T-helper 2 cell treated with Interferon-gamma antibody and Interleukin-4, amounts not matched to agents 5 μg/mL and 100 μg/mL, for 36 hours (primary cell): ENCODE measurements at regions not wholly inside any gene's neighbourhood (a gene's known extent, or its start where the extent isn't known, plus 50 kb on each side); places are given as distances from the start of the nearest gene placed in this dataset.

ENCODE experiments used
- DNase-seq: peaks from one replicate; pipeline ENCODE4 v3.0.0; 2021; ENCODE audit warnings: low spot score
- H3K27ac Mint-ChIP-seq: one replicate; pipeline ENCODE4 v1.8.0; 2021; ENCODE audit warnings: mild to moderate bottlenecking, mixed read lengths
- H3K27me3 Mint-ChIP-seq: one replicate; pipeline ENCODE4 v1.8.0; 2021; ENCODE audit warnings: low read depth, mixed read lengths
- H3K36me3 Mint-ChIP-seq: one replicate; pipeline ENCODE4 v1.8.0; 2021; ENCODE audit warnings: low read depth, mixed read lengths
- H3K4me1 Mint-ChIP-seq: one replicate; pipeline ENCODE4 v1.8.0; 2021; ENCODE audit warnings: low read depth, mixed read lengths
- H3K4me3 Mint-ChIP-seq: one replicate; pipeline ENCODE4 v1.8.0; 2022; ENCODE audit warnings: mild to moderate bottlenecking, moderate library complexity, mixed read lengths
- H3K9me3 Mint-ChIP-seq: one replicate; pipeline ENCODE4 v1.8.0; 2021; ENCODE audit warnings: mixed read lengths

- DNase-seq = no peak
- H3K27me3 Mint-ChIP-seq = no peaks in the 10 kb centered on the region
- H3K4me3 Mint-ChIP-seq = no peak overlapping the region
- no peak overlapping the region for H3K27ac Mint-ChIP-seq
- H3K9me3 Mint-ChIP-seq = no peaks in the 10 kb centered on the region
- H3K4me1 Mint-ChIP-seq = no peaks in the 10 kb centered on the region
- H3K36me3 Mint-ChIP-seq = no peaks in the 10 kb centered on the region
Observed at GRCh38 chr20:41888434-41888833, 270.3 kb upstream of the CHD6 start.

- no peaks in the 10 kb centered on the region for H3K9me3 Mint-ChIP-seq
- no peaks in the 10 kb centered on the region for H3K36me3 Mint-ChIP-seq
- no peak for DNase-seq
- H3K27ac Mint-ChIP-seq = no peak overlapping the region
- H3K4me1 Mint-ChIP-seq = no peaks in the 10 kb centered on the region
- H3K4me3 Mint-ChIP-seq = no peak overlapping the region
- no peaks in the 10 kb centered on the region for H3K27me3 Mint-ChIP-seq
Observed at GRCh38 chr20:41887500-41887899, 269.3 kb upstream of the CHD6 start.

GRCh38 chr20:41881466-41882046, 263.4 kb upstream of the CHD6 start:
- H3K27ac Mint-ChIP-seq = no peak overlapping the region
- H3K4me1 Mint-ChIP-seq = no peaks in the 10 kb centered on the region
- no peak for DNase-seq
- no peaks in the 10 kb centered on the region for H3K9me3 Mint-ChIP-seq
- H3K4me3 Mint-ChIP-seq = no peak overlapping the region
- no peaks in the 10 kb centered on the region for H3K36me3 Mint-ChIP-seq
- no peaks in the 10 kb centered on the region for H3K27me3 Mint-ChIP-seq

DNA sequence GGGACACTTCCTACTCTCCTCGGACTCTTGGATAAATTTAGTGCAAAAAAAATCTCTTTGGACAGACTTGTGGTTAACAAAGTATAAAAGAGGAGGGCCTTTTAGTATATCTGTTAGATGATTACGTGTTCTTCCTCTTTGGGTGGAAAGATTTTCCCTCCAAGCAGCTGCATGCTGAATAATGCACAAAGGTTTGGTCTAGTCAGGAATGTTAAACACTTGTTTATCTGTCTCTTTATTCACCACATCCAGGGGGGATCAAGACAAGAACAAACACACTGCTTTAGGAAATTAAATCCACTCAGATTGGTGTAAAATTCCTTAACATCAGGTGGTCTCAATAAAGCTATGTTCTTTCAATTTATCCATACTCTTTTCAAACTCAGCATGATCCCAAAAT, 260.9 kb upstream of the CHD6 start:
- no peaks in the 10 kb centered on the region for H3K27me3 Mint-ChIP-seq
- no peaks in the 10 kb centered on the region for H3K9me3 Mint-ChIP-seq
- no peaks in the 10 kb centered on the region for H3K4me1 Mint-ChIP-seq
- H3K4me3 Mint-ChIP-seq = no peak overlapping the region
- no peaks in the 10 kb centered on the region for H3K36me3 Mint-ChIP-seq
- DNase-seq = no peak
- no peak overlapping the region for H3K27ac Mint-ChIP-seq

DNA sequence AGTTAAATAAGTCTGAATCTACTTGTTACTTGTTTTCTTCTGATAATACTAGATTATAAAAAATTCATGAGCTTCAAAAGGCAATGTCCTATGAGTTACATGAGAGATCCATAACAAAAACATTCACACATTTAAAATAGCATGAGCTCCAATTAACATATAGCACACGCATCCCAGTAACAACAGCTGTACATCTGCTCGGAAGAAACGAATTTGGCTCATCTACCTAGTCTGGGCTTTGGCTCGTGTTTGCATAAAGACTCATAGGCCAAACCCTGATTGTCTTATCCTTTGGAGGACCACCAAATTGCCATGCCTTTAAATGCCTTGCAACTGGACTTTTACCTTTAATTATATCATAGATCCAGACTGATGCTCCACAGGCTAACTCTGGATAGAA, 259.7 kb upstream of the CHD6 start:
- H3K4me1 Mint-ChIP-seq = no peaks in the 10 kb centered on the region

GRCh38 chr20:41874658-41875057, 256.5 kb upstream of the CHD6 start:
- DNase-seq = no peak
- H3K27ac Mint-ChIP-seq = no peak overlapping the region
- H3K27me3 Mint-ChIP-seq = no peaks in the 10 kb centered on the region
- H3K4me3 Mint-ChIP-seq = no peak overlapping the region
- no peaks in the 10 kb centered on the region for H3K36me3 Mint-ChIP-seq
- H3K4me1 Mint-ChIP-seq = no peaks in the 10 kb centered on the region
- H3K9me3 Mint-ChIP-seq = no peaks in the 10 kb centered on the region

More for the DNA sequence above, 259.7 kb upstream of the CHD6 start:
- no peak overlapping the region for H3K4me3 Mint-ChIP-seq
- no peak for DNase-seq
- no peaks in the 10 kb centered on the region for H3K27me3 Mint-ChIP-seq
- no peak overlapping the region for H3K27ac Mint-ChIP-seq
- H3K9me3 Mint-ChIP-seq = no peaks in the 10 kb centered on the region
- H3K36me3 Mint-ChIP-seq = no peaks in the 10 kb centered on the region

DNA sequence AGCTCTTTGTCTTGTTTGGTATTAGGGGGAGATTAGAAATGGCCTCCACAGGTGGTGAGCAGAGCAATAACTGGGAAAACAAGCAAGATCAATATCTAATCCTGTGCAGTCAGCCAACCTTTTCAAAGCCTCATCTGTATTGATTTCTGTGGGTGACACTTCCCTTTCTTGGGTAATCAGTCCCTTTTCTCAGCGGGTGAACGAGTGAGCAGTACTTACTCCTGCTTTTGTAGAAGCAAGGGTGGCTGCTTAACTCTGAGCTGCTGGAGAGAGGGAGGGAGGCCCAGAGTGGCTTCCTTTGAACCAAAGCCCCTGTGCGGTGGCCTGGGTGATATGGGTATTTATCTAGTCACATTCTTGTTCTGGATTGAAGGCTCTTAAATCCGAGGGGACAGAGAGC, 254.8 kb upstream of the CHD6 start:
- Mint-ChIP-seq H3K27me3 (no peaks in the 10 kb centered on the region), H3K4me1 (no peaks in the 10 kb centered on the region), H3K27ac (no peak overlapping the region), H3K36me3 (no peaks in the 10 kb centered on the region), H3K9me3 (no peaks in the 10 kb centered on the region), H3K4me3 (no peak overlapping the region)
- DNase-seq = no peak

DNA sequence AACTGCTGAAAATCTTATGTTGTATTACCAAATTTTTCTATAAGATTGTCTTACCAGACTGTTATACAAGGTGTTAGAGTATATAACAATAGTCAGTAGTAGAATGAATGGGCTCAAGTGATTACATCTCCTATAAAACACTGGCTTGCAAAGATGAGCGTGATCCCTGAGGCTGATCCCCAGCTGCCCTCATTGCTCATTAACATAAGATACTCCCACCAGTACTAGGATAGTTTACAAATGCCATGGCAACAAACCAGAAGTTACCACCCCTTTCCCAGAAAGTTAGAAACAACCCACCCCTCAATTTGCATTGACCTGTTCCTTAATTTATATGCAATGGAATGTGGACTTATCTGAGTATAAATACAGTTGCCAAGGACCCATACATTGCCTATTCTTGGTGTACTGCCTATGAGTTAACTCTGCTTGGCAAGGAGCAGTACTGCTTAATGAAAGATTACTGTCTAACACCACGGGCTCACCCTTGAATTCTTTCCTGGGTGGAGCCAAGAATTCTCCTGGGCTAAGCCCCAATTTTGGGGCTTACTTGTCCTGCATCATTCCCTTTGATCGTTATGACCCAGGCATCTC, 252.8 kb upstream of the CHD6 start:
- Mint-ChIP-seq H3K9me3 (no peaks in the 10 kb centered on the region), H3K4me1 (no peaks in the 10 kb centered on the region), H3K4me3 (no peak overlapping the region), H3K27ac (no peak overlapping the region), H3K36me3 (no peaks in the 10 kb centered on the region), H3K27me3 (no peaks in the 10 kb centered on the region)
- DNase-seq = no peak

- Mint-ChIP-seq H3K9me3 (no peaks in the 10 kb centered on the region), H3K4me1 (no peaks in the 10 kb centered on the region), H3K27ac (no peak overlapping the region), H3K36me3 (no peaks in the 10 kb centered on the region), H3K4me3 (no peak overlapping the region), H3K27me3 (no peaks in the 10 kb centered on the region)
- DNase-seq = no peak
Observed at GRCh38 chr20:41869261-41869660, 251.1 kb upstream of the CHD6 start.

GRCh38 chr20:41865938-41866337, 247.8 kb upstream of the CHD6 start:
- H3K27me3 Mint-ChIP-seq = no peaks in the 10 kb centered on the region
- H3K4me1 Mint-ChIP-seq = no peaks in the 10 kb centered on the region
- DNase-seq = no peak
- no peaks in the 10 kb centered on the region for H3K9me3 Mint-ChIP-seq
- H3K27ac Mint-ChIP-seq = no peak overlapping the region
- H3K4me3 Mint-ChIP-seq = no peak overlapping the region
- H3K36me3 Mint-ChIP-seq = no peaks in the 10 kb centered on the region

- Mint-ChIP-seq H3K36me3 (no peaks in the 10 kb centered on the region), H3K4me1 (no peaks in the 10 kb centered on the region), H3K4me3 (no peak overlapping the region), H3K9me3 (no peaks in the 10 kb centered on the region), H3K27me3 (no peaks in the 10 kb centered on the region), H3K27ac (no peak overlapping the region)
- DNase-seq = no peak
Observed at GRCh38 chr20:41862476-41862875, 244.3 kb upstream of the CHD6 start.

GRCh38 chr20:41861772-41862422, 243.7 kb upstream of the CHD6 start:
- Mint-ChIP-seq H3K9me3 (peaks cover 2% of the 10 kb centered on the region), H3K36me3 (no peaks in the 10 kb centered on the region), H3K27me3 (no peaks in the 10 kb centered on the region), H3K27ac (no peak overlapping the region), H3K4me1 (no peaks in the 10 kb centered on the region), H3K4me3 (no peak overlapping the region)
- no peak for DNase-seq

- H3K27me3 Mint-ChIP-seq = no peaks in the 10 kb centered on the region
- peaks cover 3% of the 10 kb centered on the region for H3K9me3 Mint-ChIP-seq
- no peaks in the 10 kb centered on the region for H3K36me3 Mint-ChIP-seq
- no peak overlapping the region for H3K4me3 Mint-ChIP-seq
- no peaks in the 10 kb centered on the region for H3K4me1 Mint-ChIP-seq
- H3K27ac Mint-ChIP-seq = no peak overlapping the region
- DNase-seq = no peak
Observed at GRCh38 chr20:41854765-41855164, 236.6 kb upstream of the CHD6 start.

GRCh38 chr20:41853806-41854205, 235.6 kb upstream of the CHD6 start:
- Mint-ChIP-seq H3K4me3 (no peak overlapping the region), H3K36me3 (no peaks in the 10 kb centered on the region), H3K4me1 (no peaks in the 10 kb centered on the region), H3K27me3 (no peaks in the 10 kb centered on the region), H3K27ac (no peak overlapping the region), H3K9me3 (peaks cover 3% of the 10 kb centered on the region)
- DNase-seq = no peak

- Mint-ChIP-seq H3K9me3 (no peaks in the 10 kb centered on the region), H3K4me3 (no peak overlapping the region), H3K4me1 (no peaks in the 10 kb centered on the region), H3K27me3 (no peaks in the 10 kb centered on the region), H3K36me3 (no peaks in the 10 kb centered on the region), H3K27ac (no peak overlapping the region)
- no peak for DNase-seq
Observed at GRCh38 chr20:41848180-41848579, 230.0 kb upstream of the CHD6 start.
